ENCODE measurements at regions not wholly inside any gene's neighbourhood (a gene's known extent, or its start where the extent isn't known, plus 50 kb on each side); places are given as distances from the start of the nearest gene placed in this dataset.
A peak's percentile ranks its signal among the peaks of the same experiment; 100 is the strongest.

DNA sequence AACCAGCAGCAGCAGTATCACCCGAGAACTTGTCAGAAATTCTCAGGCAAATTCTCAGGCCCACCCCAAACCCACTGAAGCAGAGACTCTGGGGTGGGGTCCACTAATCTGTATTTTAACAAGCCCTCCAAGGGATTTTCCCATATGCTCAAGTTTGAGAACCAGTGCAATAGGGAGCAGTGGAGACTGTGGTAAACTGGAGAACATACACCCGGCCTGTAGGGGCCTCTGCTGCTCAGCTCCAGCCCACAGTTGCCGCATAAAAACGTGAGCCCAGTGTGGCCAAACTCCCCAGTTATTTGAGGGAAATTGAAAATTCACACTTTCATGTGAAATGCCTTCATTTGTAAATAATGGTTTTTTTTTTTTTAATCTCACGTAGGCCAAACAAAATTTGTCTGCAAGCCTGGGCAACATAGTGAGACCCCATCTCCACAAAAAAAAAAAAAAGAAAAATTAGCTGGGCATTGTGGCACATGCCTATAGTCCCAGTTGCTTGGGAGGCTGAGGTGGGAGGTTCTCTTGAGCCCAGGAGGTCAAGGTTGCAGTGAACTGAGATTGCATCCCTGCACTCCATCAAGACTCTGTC lies 97.6 kb upstream of the ZMIZ1 start:
- no peak overlapping the region for H3K9ac ChIP-seq (ENCODE audit: low read depth, low read length)
- H3K4me1 ChIP-seq (ENCODE audit: insufficient read depth, low read length), result peaks cover 30% of the 10 kb centered on the region
- WGBS, result 93% methylated on average over 4 of the region's 5 CpGs
- no peaks in the 10 kb centered on the region for H3K9me3 ChIP-seq (ENCODE audit: insufficient read depth, low read depth, low read length)
- no peak overlapping the region for H3K27ac ChIP-seq (ENCODE audit: low read depth, low read length)
- no peaks in the 10 kb centered on the region for H3K27me3 ChIP-seq (ENCODE audit: insufficient read depth, low read length)
- no peaks in the 10 kb centered on the region for H3K36me3 ChIP-seq (ENCODE audit: insufficient read depth, low read length)
- no peak overlapping the region for H3K4me3 ChIP-seq (ENCODE audit: low read length)

DNA sequence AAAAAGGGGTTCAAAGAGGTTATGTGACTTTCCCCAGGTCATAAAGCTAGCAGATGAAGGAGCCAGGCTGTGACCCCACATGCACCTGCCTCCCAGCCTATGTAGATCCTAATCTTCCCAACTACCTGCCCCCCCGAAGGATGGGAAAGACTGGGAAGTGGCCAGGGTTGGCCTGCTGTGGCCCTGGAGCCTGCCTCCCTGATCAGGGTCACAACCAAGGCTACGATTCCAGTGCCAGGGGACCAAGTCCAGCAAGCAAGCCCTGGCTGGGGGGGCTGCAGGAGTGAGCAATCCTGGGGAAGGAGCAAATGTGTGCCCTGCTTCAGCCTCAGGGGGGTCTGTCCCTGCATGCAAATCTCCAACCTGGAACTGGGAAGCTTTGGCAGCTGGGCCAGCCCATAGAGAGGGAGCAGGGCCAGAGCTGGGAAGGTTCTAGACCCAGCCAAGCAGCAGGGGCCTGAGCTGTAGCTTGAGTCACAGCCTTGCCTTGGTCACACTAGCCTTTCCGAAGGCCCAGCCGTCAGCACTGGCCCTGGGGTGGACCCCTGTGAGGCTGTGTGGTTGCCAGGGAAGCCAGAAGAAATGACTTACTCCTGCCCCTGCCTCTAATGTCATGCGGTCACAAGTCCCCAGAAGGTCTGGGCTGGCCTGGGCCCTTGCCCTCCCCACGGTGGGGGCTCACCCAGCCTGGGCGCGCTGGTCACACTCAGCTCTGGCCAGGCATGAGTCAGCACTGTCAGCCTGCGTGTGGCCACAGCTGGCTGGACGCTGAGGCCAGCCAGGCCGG lies 96.4 kb upstream of the ZMIZ1 start:
- H3K4me1 ChIP-seq (ENCODE audit: insufficient read depth, low read length), result peaks cover 30% of the 10 kb centered on the region
- H3K36me3 ChIP-seq (ENCODE audit: insufficient read depth, low read length), result no peaks in the 10 kb centered on the region
- no peaks in the 10 kb centered on the region for H3K27me3 ChIP-seq (ENCODE audit: insufficient read depth, low read length)
- WGBS, result 47% methylated on average over 11 of the region's 11 CpGs
- peak overlapping the region; percentile 84 for H3K27ac ChIP-seq (ENCODE audit: low read depth, low read length)
- no peaks in the 10 kb centered on the region for H3K9me3 ChIP-seq (ENCODE audit: insufficient read depth, low read depth, low read length)
- H3K4me3 ChIP-seq (ENCODE audit: low read length), result 0 out of 2 replicates have a peak overlapping the region, but pooled peaks have one; percentile 50
- peak overlapping the region; percentile 48; the same call in 1 of the 2 replicates for H3K9ac ChIP-seq (ENCODE audit: low read depth, low read length)

DNA sequence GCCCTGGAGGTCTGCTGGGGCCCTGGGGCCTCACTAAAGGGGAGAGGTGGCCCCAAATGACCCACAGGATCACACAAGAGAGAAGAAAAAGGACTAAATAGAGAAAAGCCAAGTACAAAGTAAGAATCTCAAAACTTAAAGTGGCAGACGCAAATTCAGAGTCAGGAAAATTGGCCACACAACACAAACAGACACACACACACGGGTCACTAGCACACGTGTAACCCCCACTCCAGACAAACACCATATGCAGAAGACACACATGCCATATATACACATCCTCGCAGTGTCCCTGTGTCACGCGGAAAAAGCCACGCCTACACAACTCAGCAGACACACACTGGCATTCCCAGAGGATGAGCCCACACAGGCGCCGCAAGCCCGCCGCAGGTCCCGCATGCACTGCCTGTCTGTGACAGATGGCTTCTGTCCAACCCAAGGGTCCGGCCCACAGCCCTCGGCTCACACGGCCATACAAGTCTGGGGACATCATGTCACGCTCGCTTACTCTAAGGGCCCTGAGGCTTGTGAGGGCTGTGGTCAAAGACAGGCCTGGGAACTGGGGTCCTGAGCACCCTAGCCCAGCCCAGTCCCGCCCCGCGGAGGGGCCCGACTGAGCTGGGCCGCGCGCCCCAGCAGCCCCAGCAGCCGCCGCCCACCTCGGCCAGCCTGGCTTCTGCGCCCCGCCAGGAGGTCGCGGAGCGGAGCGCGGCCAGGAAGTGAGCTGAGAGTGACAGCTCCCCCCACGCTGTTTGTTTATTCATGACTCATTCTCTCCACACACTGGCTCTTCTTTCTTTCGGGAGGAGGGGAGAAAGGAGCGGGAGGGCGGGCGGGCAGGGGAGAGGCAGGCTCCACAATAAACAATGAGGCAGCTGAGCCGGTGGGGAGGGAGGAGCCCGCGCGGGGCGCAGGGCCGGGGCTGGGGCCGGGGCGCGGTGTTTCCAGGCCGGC lies 95.5 kb upstream of the ZMIZ1 start:
- H3K9ac ChIP-seq (ENCODE audit: low read depth, low read length), result peak overlapping the region; percentile 48
- no peaks in the 10 kb centered on the region for H3K36me3 ChIP-seq (ENCODE audit: insufficient read depth, low read length)
- peak overlapping the region; percentile 94 for H3K27ac ChIP-seq (ENCODE audit: low read depth, low read length)
- no peaks in the 10 kb centered on the region for H3K27me3 ChIP-seq (ENCODE audit: insufficient read depth, low read length)
- 9% methylated on average over 41 of the region's 49 CpGs for WGBS
- H3K4me3 ChIP-seq (ENCODE audit: low read length), result peak overlapping the region; percentile 50
- peaks cover 30% of the 10 kb centered on the region for H3K4me1 ChIP-seq (ENCODE audit: insufficient read depth, low read length)
- no peaks in the 10 kb centered on the region for H3K9me3 ChIP-seq (ENCODE audit: insufficient read depth, low read depth, low read length)

DNA sequence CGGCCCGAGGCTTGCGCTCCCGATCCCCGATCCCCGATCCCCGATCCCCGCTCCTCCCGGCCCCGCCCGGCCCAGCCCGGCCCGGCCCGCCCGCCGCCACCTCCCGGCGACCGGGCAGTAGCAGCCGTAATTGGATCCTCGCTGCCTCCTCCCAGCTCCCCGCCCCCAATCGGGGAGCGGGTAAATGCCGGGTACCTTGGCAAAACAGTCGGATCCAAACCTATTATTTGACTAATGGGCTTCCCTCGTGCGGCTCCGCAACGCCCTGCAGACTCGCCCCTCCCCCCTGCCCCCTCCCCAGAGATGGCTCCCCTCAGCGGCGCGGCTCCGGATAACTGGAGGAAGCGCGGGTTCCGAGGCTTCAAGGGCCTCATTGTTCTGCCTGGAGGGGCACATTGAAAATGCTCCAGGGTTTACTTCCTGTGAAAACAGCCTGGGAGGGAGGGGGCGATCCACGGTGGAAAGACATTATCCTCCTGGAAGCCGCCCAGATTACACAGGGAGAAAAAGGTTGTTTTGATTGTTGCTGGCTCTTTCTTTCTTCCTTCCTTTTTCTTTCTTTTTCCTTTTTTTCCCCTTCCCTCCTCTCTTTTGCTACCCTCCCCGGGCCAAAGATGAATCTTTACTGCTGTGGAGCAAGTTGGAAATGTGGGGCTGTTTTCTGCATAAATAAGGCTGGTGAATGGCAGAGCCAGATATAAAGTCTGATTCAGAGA lies 94.7 kb upstream of the ZMIZ1 start:
- Histone ChIP-seq H3K36me3 (ENCODE audit: insufficient read depth, low read length) (no peaks in the 10 kb centered on the region), H3K27ac (ENCODE audit: low read depth, low read length) (peak overlapping the region; percentile 94), H3K4me1 (ENCODE audit: insufficient read depth, low read length) (peaks cover 30% of the 10 kb centered on the region), H3K9ac (ENCODE audit: low read depth, low read length) (peak overlapping the region; percentile 80), H3K4me3 (ENCODE audit: low read length) (peak overlapping the region; percentile 50), H3K27me3 (ENCODE audit: insufficient read depth, low read length) (no peaks in the 10 kb centered on the region), H3K9me3 (ENCODE audit: insufficient read depth, low read depth, low read length) (no peaks in the 10 kb centered on the region)
- under 1% methylated on average over 41 of the region's 42 CpGs for WGBS

DNA sequence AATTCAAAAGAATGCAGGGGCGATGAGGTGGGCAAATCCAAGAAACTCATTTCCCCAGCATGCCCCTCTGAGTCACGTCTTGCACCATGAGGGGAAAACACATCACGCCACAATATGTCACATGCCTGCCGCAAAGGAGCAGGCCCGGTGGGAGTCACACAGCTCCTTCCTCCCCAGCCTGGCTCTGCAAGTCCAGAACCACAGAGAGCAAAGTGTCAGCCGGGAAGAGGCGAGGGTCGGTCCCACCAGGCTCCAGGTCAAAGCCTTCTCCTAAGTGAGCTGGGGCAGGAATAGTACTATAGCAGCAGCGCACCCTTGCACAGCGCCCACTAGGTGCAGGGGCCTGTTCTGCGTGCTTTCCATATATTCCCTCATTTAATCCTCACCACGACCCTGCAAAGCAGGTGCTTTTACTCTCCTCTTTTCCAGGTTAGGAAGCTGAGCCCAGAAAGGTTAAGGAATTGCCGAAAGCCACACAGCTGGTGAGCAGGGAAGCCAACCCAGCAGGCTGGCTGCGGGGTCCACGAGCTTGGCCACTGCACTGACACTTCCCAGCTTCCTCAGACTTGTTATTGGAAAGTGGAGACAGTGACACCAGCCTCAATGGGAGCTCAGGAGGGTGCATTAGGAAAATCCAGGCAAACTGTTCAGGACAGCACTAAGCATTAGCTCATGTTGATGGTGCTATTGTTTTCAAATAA lies 94.0 kb upstream of the ZMIZ1 start:
- peak overlapping the region; percentile 50 for H3K4me3 ChIP-seq (ENCODE audit: low read length)
- peaks cover 26% of the 10 kb centered on the region for H3K4me1 ChIP-seq (ENCODE audit: insufficient read depth, low read length)
- peak overlapping the region; percentile 80 for H3K9ac ChIP-seq (ENCODE audit: low read depth, low read length)
- no peaks in the 10 kb centered on the region for H3K36me3 ChIP-seq (ENCODE audit: insufficient read depth, low read length)
- WGBS, result 23% methylated on average over 15 of the region's 15 CpGs
- H3K27me3 ChIP-seq (ENCODE audit: insufficient read depth, low read length), result no peaks in the 10 kb centered on the region
- H3K27ac ChIP-seq (ENCODE audit: low read depth, low read length), result peak overlapping the region; percentile 94
- H3K9me3 ChIP-seq (ENCODE audit: insufficient read depth, low read depth, low read length), result no peaks in the 10 kb centered on the region

DNA sequence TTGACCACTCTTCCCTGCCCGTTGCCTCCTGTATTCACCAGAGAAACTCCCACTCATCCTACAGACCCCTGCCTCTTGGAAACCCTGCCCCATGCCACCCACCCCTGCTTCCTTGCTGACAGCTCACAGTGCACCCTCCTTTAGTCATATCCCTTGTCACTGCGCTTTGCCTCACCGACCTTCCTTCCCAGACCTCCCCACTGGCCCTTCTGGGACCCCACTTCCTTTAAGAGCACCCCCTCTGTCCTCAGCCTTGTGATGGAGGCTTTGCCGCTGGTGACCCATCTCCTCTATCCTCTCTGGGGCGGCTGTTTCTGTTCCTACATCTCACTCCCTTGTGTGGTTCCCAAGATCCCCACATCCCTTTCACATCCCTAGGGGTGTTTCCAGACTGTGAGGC lies 92.8 kb upstream of the ZMIZ1 start:
- H3K27me3 ChIP-seq (ENCODE audit: insufficient read depth, low read length), result no peaks in the 10 kb centered on the region
- 91% methylated on average over 5 of the region's 5 CpGs for WGBS
- no peak overlapping the region for H3K4me3 ChIP-seq (ENCODE audit: low read length)
- H3K27ac ChIP-seq (ENCODE audit: low read depth, low read length), result no peak overlapping the region
- H3K9ac ChIP-seq (ENCODE audit: low read depth, low read length), result no peak overlapping the region
- H3K4me1 ChIP-seq (ENCODE audit: insufficient read depth, low read length), result peaks cover 26% of the 10 kb centered on the region
- no peaks in the 10 kb centered on the region for H3K36me3 ChIP-seq (ENCODE audit: insufficient read depth, low read length)
- no peaks in the 10 kb centered on the region for H3K9me3 ChIP-seq (ENCODE audit: insufficient read depth, low read depth, low read length)

DNA sequence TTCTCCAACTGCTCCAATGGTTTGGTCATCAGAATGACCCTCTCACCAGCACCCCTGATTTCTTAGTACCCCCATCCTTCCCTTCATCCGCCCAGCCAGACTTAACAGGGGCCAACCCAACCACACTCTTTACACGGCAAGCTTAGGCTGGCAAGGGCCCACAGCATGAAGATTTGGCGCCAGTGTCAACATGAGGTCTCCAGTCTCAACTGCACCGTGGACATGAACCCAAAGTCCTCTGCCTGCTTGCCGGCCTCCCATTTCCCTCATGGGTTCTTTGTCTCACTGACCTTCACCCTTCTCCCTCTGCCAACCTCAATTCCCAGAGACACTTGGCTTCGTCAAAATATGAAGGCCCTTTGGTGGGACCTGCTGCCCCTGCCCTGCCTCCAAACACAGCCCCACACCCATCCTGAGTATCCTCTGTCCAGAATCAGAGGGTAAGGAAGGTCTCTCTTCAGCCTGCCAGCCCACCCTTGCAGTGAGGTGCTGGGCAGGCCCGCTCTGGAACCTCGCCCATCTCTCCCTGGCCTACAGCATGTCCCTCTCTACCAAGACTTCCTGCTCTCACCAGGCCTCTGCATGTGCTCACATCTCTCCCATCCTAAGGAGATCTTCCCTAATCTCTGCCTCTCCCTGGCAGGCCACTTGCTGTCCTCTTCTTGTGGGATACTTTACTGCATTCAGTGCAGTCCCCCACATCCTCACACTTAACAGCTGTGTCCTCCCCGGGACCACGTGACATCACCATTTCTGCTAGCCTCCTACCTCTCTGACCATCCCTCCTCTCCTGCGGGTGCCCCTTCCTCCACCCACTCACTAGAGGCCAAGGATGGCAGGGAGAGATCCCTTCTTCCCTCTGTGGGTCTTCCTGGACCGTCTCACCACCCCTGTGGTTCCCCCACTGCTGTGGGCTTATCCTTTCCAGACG lies 91.7 kb upstream of the ZMIZ1 start:
- H3K9me3 ChIP-seq (ENCODE audit: insufficient read depth, low read depth, low read length), result no peaks in the 10 kb centered on the region
- no peak overlapping the region for H3K27ac ChIP-seq (ENCODE audit: low read depth, low read length)
- 94% methylated on average over 13 of the region's 13 CpGs for WGBS
- no peak overlapping the region for H3K9ac ChIP-seq (ENCODE audit: low read depth, low read length)
- peaks cover 23% of the 10 kb centered on the region for H3K4me1 ChIP-seq (ENCODE audit: insufficient read depth, low read length)
- H3K27me3 ChIP-seq (ENCODE audit: insufficient read depth, low read length), result no peaks in the 10 kb centered on the region
- H3K4me3 ChIP-seq (ENCODE audit: low read length), result no peak overlapping the region
- no peaks in the 10 kb centered on the region for H3K36me3 ChIP-seq (ENCODE audit: insufficient read depth, low read length)

DNA sequence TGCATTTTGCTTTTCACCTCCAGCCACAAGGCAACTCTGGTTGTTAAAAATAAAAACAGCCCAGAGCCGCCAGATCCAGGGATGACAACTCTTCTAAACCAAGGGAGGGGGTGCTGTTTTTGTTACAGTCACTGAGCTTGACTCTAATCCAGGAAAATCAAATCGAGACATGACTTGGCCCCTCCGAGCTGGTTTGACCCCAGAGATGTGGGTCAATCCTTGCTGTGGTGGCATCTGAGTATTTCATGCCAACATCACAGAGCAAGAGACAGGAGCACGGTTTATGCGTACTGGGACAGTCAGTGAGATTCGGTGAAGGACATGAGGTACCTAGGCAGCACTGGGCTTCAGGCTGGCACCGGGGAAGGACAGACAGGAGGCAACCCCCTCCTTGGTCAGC lies 88.8 kb upstream of the ZMIZ1 start:
- H3K4me3 ChIP-seq (ENCODE audit: low read length), result no peak overlapping the region
- no peak overlapping the region for H3K27ac ChIP-seq (ENCODE audit: low read depth, low read length)
- H3K4me1 ChIP-seq (ENCODE audit: insufficient read depth, low read length), result peaks cover 3% of the 10 kb centered on the region
- no peaks in the 10 kb centered on the region for H3K36me3 ChIP-seq (ENCODE audit: insufficient read depth, low read length)
- H3K9me3 ChIP-seq (ENCODE audit: insufficient read depth, low read depth, low read length), result no peaks in the 10 kb centered on the region
- no peaks in the 10 kb centered on the region for H3K27me3 ChIP-seq (ENCODE audit: insufficient read depth, low read length)
- no peak overlapping the region for H3K9ac ChIP-seq (ENCODE audit: low read depth, low read length)
- 93% methylated on average over 7 of the region's 7 CpGs for WGBS

DNA sequence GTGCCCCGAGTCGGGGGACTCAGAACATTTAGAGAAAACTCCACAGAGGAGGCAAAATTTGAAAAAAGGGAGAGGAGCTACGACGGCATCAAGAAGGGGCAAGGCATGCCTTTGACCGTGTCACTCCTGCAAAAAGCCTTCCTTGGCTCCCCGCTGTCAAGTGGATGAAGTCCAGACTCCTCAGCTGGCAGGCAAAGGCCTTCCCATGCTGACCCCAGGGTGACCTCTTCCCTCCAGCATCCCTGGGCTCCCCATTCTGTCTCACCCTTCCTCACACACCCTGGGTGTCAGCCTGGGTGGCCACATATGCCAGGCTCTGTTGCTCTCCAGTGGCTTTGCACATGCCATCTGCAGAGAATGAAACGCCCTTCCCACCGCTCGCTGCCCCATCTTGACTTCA lies 88.4 kb upstream of the ZMIZ1 start:
- WGBS, result 86% methylated on average over 9 of the region's 9 CpGs
- H3K9ac ChIP-seq (ENCODE audit: low read depth, low read length), result no peak overlapping the region
- H3K9me3 ChIP-seq (ENCODE audit: insufficient read depth, low read depth, low read length), result no peaks in the 10 kb centered on the region
- no peaks in the 10 kb centered on the region for H3K36me3 ChIP-seq (ENCODE audit: insufficient read depth, low read length)
- H3K27me3 ChIP-seq (ENCODE audit: insufficient read depth, low read length), result no peaks in the 10 kb centered on the region
- no peak overlapping the region for H3K4me3 ChIP-seq (ENCODE audit: low read length)
- no peak overlapping the region for H3K27ac ChIP-seq (ENCODE audit: low read depth, low read length)
- no peaks in the 10 kb centered on the region for H3K4me1 ChIP-seq (ENCODE audit: insufficient read depth, low read length)

All from HUES64 (cell line).